ENCODE measurements at regions not wholly inside any gene's neighbourhood (a gene's known extent, or its start where the extent isn't known, plus 50 kb on each side); places are given as distances from the start of the nearest gene placed in this dataset.
A peak's percentile ranks its signal among the peaks of the same experiment; 100 is the strongest.

- ATAC-seq (no peak), FAIRE-seq (no peak), DNase-seq (ENCODE audit: low read depth in 1 of 2, low spot score in 1 of 2) (no peak)
- no peak overlapping the region for H3K27ac ChIP-seq
- no peak overlapping the region for H3K4me2 ChIP-seq
- no peak overlapping the region for H3K4me3 ChIP-seq
- WGBS (ENCODE audit: missing lambda C conversion rate): 88% methylated on average over 2 of the region's 2 CpGs
- no peak for TF ChIP-seq ESRRA (IDR thresholded peaks at IDR 0.05; ENCODE audit: borderline replicate concordance, low read length)
- TF ChIP-seq, protein P1, sequence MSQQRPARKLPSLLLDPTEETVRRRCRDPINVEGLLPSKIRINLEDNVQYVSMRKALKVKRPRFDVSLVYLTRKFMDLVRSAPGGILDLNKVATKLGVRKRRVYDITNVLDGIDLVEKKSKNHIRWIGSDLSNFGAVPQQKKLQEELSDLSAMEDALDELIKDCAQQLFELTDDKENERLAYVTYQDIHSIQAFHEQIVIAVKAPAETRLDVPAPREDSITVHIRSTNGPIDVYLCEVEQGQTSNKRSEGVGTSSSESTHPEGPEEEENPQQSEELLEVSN (IDR thresholded peaks at IDR 0.05; ENCODE audit: borderline replicate concordance, low read depth): no peak
- no peak for TF ChIP-seq EHMT2 (IDR thresholded peaks at IDR 0.05; ENCODE audit: low read depth)
- no peak for TF ChIP-seq RAD21 (conservative IDR thresholded peaks at IDR 0.05 in 1 of 2, IDR thresholded peaks at IDR 0.05 in 1 of 2)
- TF ChIP-seq EP300 (IDR thresholded peaks at IDR 0.05): no peak
- no peak for TF ChIP-seq FOXS1 (CRISPR knock-in tag; IDR thresholded peaks at IDR 0.05)
- no peak for TF ChIP-seq ZSCAN20 (CRISPR knock-in tag; IDR thresholded peaks at IDR 0.05)
- no peak for TF ChIP-seq HOXB13 (CRISPR knock-in tag; IDR thresholded peaks at IDR 0.05; ENCODE audit: low read depth)
- TF ChIP-seq FOSL2 (IDR thresholded peaks at IDR 0.05): no peak
- TF ChIP-seq FOSL2 (CRISPR knock-in tag; IDR thresholded peaks at IDR 0.05): no peak
- TF ChIP-seq HOXA7 (CRISPR knock-in tag; IDR thresholded peaks at IDR 0.05): no peak
- TF ChIP-seq ATOH8 (CRISPR knock-in tag; IDR thresholded peaks at IDR 0.05; ENCODE audit: low read depth): no peak
- TF ChIP-seq BHLHE40 (IDR thresholded peaks at IDR 0.05; ENCODE audit: low read depth, low read length): no peak
- TF ChIP-seq HMGXB4 (CRISPR knock-in tag; IDR thresholded peaks at IDR 0.05; ENCODE audit: borderline replicate concordance): no peak
- TF ChIP-seq FOSB (CRISPR knock-in tag; IDR thresholded peaks at IDR 0.05): no peak
- H3K9me3 ChIP-seq: no peaks in the 10 kb centered on the region
- ChIA-PET CTCF (interaction anchor here (1.2 kb wide), 1 partner anchor 38 kb away, joined by 3 read pairs; no protein-coding TSS in a partner anchor), POLR2A (no interaction called here)
- H3K4me1 ChIP-seq: peaks cover 25% of the 10 kb centered on the region
Measured at GRCh38 chr2:161101406-161101805, 58.8 kb upstream of the TANK start.

DNA sequence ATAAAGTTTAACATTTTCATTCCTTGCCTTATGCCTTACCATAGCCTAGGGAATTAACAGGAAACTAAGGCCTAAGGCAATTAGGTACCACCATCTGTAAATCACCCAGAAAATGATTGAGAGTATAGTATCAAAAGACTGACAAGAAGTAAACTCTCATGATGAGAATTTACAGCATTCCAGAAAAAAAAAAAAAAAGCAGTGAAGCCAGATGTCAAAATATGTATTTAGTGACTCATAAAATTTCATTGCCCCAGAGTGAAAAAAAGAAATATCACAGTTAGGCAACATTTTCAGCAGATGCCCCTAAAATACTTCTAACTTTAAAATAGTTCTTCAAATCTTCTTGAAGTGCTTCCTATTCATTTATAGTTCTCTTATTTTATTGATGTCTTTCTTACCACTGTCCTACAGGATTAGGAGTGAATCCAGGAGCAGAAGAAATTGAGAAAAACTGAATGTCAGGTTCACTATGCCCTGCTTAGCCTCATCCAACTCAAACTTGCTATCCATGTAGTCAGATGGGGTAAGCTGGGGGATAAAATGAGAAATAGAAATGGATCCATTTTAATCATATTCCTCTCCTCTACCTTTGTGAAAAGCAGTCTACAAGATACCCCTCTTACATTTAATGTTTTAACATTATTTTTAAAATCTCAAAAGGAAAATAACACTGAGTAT, 57.3 kb upstream of the TANK start:
- H3K4me3 ChIP-seq: no peak overlapping the region
- FAIRE-seq (no peak), DNase-seq (ENCODE audit: low read depth in 1 of 2, low spot score in 1 of 2) (peak in 1 of 2 experiments; percentile 10), ATAC-seq (peak; percentile 34 to 65; a peak in 3 of 6 replicates)
- ChIA-PET CTCF (interaction anchor here (1.6 kb wide), 1 partner anchor 9 kb away, joined by 3 read pairs; no protein-coding TSS in a partner anchor), POLR2A (no interaction called here)
- peaks cover 25% of the 10 kb centered on the region for H3K4me1 ChIP-seq
- H3K4me2 ChIP-seq: peak overlapping the region; percentile 62
- TF ChIP-seq FOSL2 (IDR thresholded peaks at IDR 0.05) (peak; percentile 79), FOSL2 (CRISPR knock-in tag; IDR thresholded peaks at IDR 0.05) (peak; percentile 73), SMC3 (IDR thresholded peaks at IDR 0.05) (peak; percentile 9; the same call in 1 of the 3 replicates), EHMT2 (IDR thresholded peaks at IDR 0.05; ENCODE audit: low read depth) (no peak), RAD21 (conservative IDR thresholded peaks at IDR 0.05 in 1 of 2, IDR thresholded peaks at IDR 0.05 in 1 of 2) (0 out of 5 replicates have a peak, but pooled peaks of 1 of the 2 experiments have one; percentile 33), JUNB (IDR thresholded peaks at IDR 0.05) (peak; percentile 76), POLR2AphosphoS2 (conservative IDR thresholded peaks at IDR 0.05; ENCODE audit: low read length) (no peak), EP300 (IDR thresholded peaks at IDR 0.05) (no peak), CEBPB (IDR thresholded peaks at IDR 0.05) (peak; percentile 80 to 87)
- no peaks in the 10 kb centered on the region for H3K9me3 ChIP-seq
- H3K27ac ChIP-seq: peak overlapping the region in 1 of 2 experiments; percentile 59; a peak in 3 of 6 replicates

GRCh38 chr2:161103451-161103831, 56.8 kb upstream of the TANK start:
- CTCF ChIA-PET: interaction anchor here (1.6 to 1.9 kb wide), 2 partner anchors 9 to 40 kb away, joined by 3 to 7 read pairs; no protein-coding TSS in a partner anchor
- Histone ChIP-seq H3K4me1 (peaks cover 25% of the 10 kb centered on the region), H3K9me3 (no peaks in the 10 kb centered on the region), H3K4me2 (peak overlapping the region; percentile 62), H3K27ac (peak overlapping the region in 1 of 2 experiments; percentile 59; a peak in 3 of 6 replicates), H3K4me3 (no peak overlapping the region)
- no peak for ATAC-seq
- no peak for DNase-seq (ENCODE audit: low read depth in 1 of 2, low spot score in 1 of 2)
- FAIRE-seq: no peak
- 82% methylated on average over 4 of the region's 4 CpGs for WGBS (ENCODE audit: missing lambda C conversion rate)
- POLR2A ChIA-PET: no interaction called here
- no peak for TF ChIP-seq USF2 (IDR thresholded peaks at IDR 0.05)
- TF ChIP-seq ZSCAN20 (CRISPR knock-in tag; IDR thresholded peaks at IDR 0.05): no peak
- no peak for TF ChIP-seq HDAC2 (IDR thresholded peaks at IDR 0.05)
- TF ChIP-seq, protein P1 (IDR thresholded peaks at IDR 0.05; ENCODE audit: borderline replicate concordance, low read depth): no peak
- no peak for TF ChIP-seq FOXS1 (CRISPR knock-in tag; IDR thresholded peaks at IDR 0.05)
- TF ChIP-seq RAD21 (conservative IDR thresholded peaks at IDR 0.05 in 1 of 2, IDR thresholded peaks at IDR 0.05 in 1 of 2): no peak
- TF ChIP-seq KDM5A (IDR thresholded peaks at IDR 0.05): no peak
- TF ChIP-seq EP300 (IDR thresholded peaks at IDR 0.05): no peak
- no peak for TF ChIP-seq FOSL2 (IDR thresholded peaks at IDR 0.05)
- no peak for TF ChIP-seq FOSL2 (CRISPR knock-in tag; IDR thresholded peaks at IDR 0.05)
- no peak for TF ChIP-seq HOXB13 (CRISPR knock-in tag; IDR thresholded peaks at IDR 0.05; ENCODE audit: low read depth)
- TF ChIP-seq RNF2 (IDR thresholded peaks at IDR 0.05; ENCODE audit: borderline replicate concordance, low read depth): no peak
- TF ChIP-seq MAZ (IDR thresholded peaks at IDR 0.05; ENCODE audit: borderline replicate concordance, low read depth, low read length): no peak
- TF ChIP-seq HMGXB4 (CRISPR knock-in tag; IDR thresholded peaks at IDR 0.05; ENCODE audit: borderline replicate concordance): no peak
- no peak for TF ChIP-seq POLR2A (IDR thresholded peaks at IDR 0.05; ENCODE audit: low read length)
- no peak for TF ChIP-seq FOSB (CRISPR knock-in tag; IDR thresholded peaks at IDR 0.05)
